Epithelial cell of proximal tubule (primary cell): ENCODE measurements at regions not wholly inside any gene's neighbourhood (a gene's known extent, or its start where the extent isn't known, plus 50 kb on each side); places are given as distances from the start of the nearest gene placed in this dataset.
"Not testable (repeated sequence)": the region's sequence is repeated elsewhere in the genome, so short reads cannot be mapped to it uniquely, and the experiment has no call there.

ENCODE experiments used
- DNase-seq: peaks from one replicate; pipeline ENCODE4 v3.0.0-alpha.2; 2011; ENCODE audit warnings: low read depth
- H3K4me3 ChIP-seq: 2 replicates; pipeline ENCODE4 v1.5.1; 2011; ENCODE audit warnings: low read depth, mild to moderate bottlenecking, low read length
- TF ChIP-seq, protein P1 (sequence below): conservative IDR thresholded peaks from 2 replicates; pipeline ENCODE4 v1.5.1; 2012; ENCODE audit warnings: low read depth, mild to moderate bottlenecking, low read length

DNA sequence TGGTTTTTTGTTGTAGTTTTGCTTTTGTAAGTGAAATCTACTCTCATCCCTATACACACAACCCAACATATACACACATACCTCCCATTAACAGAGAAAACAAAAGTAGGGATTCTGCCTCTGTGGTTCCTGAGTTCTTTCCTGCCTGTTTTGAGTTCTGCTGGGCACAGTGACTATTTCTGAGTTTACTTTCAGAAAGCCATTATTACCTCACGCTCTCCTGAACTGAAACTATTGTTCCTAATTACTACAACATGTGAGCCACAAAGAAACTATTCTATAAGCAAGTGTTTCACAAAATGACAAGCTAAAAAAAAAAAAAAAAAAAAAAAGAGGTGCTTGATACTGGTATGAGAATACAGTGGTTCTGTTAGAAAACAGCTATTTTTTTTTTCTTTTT is 110.9 kb downstream of the ALG10B start:
- no peak for DNase-seq
- TF ChIP-seq, protein P1, sequence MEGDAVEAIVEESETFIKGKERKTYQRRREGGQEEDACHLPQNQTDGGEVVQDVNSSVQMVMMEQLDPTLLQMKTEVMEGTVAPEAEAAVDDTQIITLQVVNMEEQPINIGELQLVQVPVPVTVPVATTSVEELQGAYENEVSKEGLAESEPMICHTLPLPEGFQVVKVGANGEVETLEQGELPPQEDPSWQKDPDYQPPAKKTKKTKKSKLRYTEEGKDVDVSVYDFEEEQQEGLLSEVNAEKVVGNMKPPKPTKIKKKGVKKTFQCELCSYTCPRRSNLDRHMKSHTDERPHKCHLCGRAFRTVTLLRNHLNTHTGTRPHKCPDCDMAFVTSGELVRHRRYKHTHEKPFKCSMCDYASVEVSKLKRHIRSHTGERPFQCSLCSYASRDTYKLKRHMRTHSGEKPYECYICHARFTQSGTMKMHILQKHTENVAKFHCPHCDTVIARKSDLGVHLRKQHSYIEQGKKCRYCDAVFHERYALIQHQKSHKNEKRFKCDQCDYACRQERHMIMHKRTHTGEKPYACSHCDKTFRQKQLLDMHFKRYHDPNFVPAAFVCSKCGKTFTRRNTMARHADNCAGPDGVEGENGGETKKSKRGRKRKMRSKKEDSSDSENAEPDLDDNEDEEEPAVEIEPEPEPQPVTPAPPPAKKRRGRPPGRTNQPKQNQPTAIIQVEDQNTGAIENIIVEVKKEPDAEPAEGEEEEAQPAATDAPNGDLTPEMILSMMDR: no peak
- no peak overlapping the region for H3K4me3 ChIP-seq

DNA sequence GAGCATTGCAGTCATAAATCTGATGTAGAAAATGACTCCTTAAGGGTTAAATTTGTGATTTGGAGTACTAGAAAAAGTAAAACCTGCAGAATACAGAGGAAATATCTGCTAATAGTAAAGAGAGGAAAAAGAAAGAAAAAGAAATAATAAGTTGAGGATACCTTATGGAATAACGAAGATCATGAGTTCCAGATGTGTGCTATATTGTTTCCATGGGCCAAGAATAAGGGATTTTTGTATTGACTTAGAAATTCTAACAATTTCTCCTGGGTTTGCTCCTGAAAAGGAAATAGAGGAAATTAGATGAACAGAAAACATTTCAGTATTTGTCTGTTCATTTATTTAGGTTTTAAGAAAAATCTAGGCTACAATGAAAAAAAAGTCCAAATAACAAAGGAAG is 115.3 kb downstream of the ALG10B start:
- DNase-seq: no peak
- TF ChIP-seq, protein P1: no peak
- H3K4me3 ChIP-seq: no peak overlapping the region

DNA sequence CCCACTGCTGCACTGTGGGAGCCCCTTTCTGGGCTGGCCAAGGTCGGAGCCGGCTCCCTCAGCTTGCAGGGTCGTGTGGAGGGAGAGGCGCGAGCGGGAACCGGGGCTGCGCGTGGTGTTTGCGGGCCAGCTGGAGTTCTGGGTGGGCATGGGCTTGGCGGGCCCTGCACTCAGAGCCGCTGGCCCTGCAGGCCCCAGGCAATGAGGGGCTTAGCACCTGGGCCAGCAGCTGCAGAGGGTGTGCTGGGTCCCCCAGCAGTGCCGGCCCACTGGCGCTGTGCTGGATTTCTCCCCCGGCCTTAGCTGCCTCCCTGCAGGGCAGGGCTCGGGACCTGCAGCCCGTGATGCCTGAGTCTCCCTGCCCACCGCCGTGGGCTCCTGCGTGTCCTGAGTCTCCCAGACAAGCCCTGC is 125.3 kb downstream of the ALG10B start:
- DNase-seq, H3K4me3 ChIP-seq: not testable (repeated sequence)

DNA sequence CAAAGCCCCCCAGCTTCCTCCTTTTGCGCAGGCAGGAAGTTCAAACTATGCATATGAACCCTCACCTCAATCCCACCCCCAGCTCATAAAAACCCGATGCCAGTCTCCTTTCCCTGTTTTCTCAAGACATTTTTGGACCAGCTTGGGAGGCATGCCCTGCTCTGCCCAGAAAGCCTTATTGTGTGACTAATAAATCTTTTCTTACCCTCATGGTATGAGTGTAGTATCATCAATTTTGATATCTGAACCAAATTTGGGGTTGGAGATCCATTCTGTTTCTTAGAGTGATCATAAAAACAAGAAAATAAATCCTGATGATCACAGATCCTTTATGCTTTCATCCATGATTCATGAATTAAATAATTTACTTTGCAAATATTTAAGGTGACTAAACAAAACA is 128.5 kb downstream of the ALG10B start:
- TF ChIP-seq, protein P1: no peak
- DNase-seq: no peak
- H3K4me3 ChIP-seq: no peak overlapping the region

DNA sequence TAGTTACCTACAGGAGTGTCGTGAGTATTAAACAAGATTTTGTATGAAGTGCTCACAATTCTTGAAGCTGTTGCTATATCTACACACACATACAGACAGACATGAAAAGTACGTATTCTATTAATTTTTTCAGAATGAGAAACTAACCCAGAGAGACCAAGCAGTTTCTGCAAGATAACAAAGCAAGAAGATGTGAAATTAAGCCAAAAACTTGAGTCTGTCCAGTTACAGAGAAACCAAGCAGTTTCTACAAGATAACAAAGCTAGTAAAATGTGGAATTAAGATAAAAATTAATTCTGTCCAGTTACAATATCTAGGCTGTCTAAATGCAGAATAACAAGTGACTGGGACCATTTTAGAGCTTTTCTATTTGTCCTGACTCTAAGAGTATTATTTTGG is 132.4 kb downstream of the ALG10B start:
- no peak for DNase-seq
- no peak overlapping the region for H3K4me3 ChIP-seq
- TF ChIP-seq, protein P1: no peak

DNA sequence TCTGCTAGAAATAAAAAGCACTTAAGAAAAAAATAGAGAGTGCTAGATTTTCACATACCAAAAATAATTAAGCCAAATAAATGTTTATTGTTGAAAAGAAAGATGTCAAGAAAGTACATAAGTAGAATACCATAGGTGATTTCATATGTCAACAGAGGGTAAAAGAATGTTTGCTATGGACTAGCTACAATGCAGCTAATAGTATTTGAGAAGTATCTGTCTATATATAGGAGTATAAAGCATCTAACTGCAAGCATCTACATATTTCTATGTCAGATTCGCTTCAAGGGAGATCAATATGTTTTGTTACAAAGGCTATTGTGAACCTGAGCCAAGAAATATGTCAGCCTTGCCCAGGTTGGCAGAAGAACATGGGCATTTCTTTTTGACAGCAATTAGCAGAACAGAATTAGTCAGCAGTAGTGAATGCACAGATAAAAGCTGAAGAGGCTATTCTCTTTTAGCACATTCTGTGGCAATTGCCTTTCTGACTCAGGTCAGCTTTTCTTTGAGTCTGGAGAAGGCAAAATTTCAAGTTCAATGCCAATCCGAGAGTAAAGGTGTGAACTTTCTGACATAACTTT is 140.1 kb downstream of the ALG10B start:
- TF ChIP-seq, protein P1: no peak

DNA sequence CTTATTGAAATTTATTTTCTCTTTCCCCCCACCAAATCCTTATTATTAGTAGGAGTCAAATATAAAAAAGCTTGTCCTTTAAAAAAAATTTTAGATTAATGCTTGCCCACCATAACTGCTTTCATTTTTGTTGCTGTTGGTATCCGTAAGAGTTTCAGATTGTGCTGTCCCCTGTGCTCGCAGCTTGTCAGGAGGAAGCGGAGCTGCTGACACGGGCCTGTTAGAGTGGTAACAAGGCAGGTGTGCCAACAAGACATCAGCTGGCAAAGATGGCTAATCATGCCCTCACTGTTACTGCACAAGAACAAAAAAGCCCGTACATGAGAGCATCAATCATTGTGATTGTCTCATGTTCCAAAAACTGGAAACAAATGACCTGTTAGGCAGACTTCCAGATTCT is 148.4 kb downstream of the ALG10B start:
- TF ChIP-seq, protein P1: no peak
- no peak for DNase-seq
- no peak overlapping the region for H3K4me3 ChIP-seq

More for the DNA sequence above, 140.1 kb downstream of the ALG10B start:
- no peak for DNase-seq
- H3K4me3 ChIP-seq: no peak overlapping the region
